BE2C (cell line): ENCODE measurements at regions not wholly inside any gene's neighbourhood (a gene's known extent, or its start where the extent isn't known, plus 50 kb on each side); places are given as distances from the start of the nearest gene placed in this dataset.

ENCODE experiments used
- DNase-seq: peaks from one replicate; pipeline ENCODE4 v3.0.0-alpha.2; 2020
- H3K27me3 ChIP-seq: fragments of 250-450 bp; sonication (Bioruptor Pico); 2 replicates; pipeline ENCODE4 v1.5.1; 2020; ENCODE audit warnings: mild to moderate bottlenecking
- H3K36me3 ChIP-seq: fragments of 250-450 bp; sonication (Bioruptor Pico); 2 replicates; pipeline ENCODE4 v1.5.1; 2020; ENCODE audit warnings: mild to moderate bottlenecking
- H3K4me1 ChIP-seq: fragments of 250-450 bp; sonication (Bioruptor Pico); 2 replicates; pipeline ENCODE4 v1.5.1; 2020
- H3K4me3 ChIP-seq: 2 replicates; pipeline ENCODE4 v1.5.1; 2011; ENCODE audit warnings: low read depth, low read length
- H3K9me3 ChIP-seq: fragments of 250-450 bp; sonication (Bioruptor Pico); 2 replicates; pipeline ENCODE4 v1.5.1; 2020
- CTCF ChIP-seq: IDR thresholded peaks from 2 replicates; pipeline ENCODE4 v1.5.1; 2012; ENCODE audit warnings: mild to moderate bottlenecking, low read depth, low read length

GRCh38 chr13:83702021-83702420, 180.3 kb downstream of the SLITRK1 start:
- no peaks in the 10 kb centered on the region for H3K27me3 ChIP-seq
- no peaks in the 10 kb centered on the region for H3K4me1 ChIP-seq
- H3K4me3 ChIP-seq, result no peak overlapping the region
- DNase-seq, result no peak
- TF ChIP-seq CTCF, result no peak
- H3K36me3 ChIP-seq, result no peaks in the 10 kb centered on the region
- H3K9me3 ChIP-seq, result no peaks in the 10 kb centered on the region

DNA sequence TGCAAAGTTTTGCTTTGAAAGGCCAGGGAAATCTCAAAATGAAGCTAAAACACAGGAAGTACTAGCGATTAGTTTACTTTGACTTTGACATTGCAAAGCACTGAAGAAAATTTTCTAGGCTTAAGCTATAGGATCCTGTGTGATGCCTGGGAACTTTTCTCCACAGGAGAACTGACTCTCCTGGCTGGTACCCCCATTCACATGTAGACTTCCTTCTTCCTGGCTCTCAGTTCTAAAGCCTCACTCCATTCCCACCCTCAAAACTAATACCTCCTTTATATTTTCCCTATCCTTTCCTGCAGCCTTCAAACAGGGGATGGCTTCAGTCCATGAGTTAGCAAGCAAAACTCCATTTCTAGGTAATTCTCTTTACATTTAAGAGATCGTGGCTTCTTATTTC, 189.5 kb downstream of the SLITRK1 start:
- Histone ChIP-seq H3K4me1 (no peaks in the 10 kb centered on the region), H3K4me3 (no peak overlapping the region), H3K9me3 (no peaks in the 10 kb centered on the region), H3K36me3 (no peaks in the 10 kb centered on the region), H3K27me3 (no peaks in the 10 kb centered on the region)
- no peak for DNase-seq
- TF ChIP-seq CTCF, result no peak

- TF ChIP-seq CTCF, result no peak
- H3K9me3 ChIP-seq, result no peaks in the 10 kb centered on the region
- no peak overlapping the region for H3K4me3 ChIP-seq
- H3K36me3 ChIP-seq, result no peaks in the 10 kb centered on the region
- no peaks in the 10 kb centered on the region for H3K4me1 ChIP-seq
- no peaks in the 10 kb centered on the region for H3K27me3 ChIP-seq
- DNase-seq, result no peak
Measured at GRCh38 chr13:83691966-83692365, 190.3 kb downstream of the SLITRK1 start.

DNA sequence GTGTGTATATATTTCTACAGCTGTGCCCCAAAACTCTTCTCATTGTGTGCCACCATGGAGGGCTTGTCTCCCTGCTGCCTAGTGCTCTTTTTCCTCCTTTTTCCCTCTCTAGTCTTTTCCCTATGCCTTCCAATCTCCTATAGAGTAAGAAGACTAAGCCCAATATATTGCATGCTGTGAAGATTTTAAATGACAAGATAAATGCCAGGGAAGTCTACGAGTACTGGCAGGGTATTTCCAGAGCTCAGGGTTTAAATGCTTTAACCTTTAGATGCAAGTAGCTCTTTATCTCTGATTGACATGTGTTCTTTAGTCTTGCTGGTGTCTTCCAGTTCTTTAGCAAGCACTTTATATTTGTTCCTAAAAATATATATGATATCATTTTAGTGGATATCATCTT, 200.7 kb downstream of the SLITRK1 start:
- H3K27me3 ChIP-seq, result no peaks in the 10 kb centered on the region
- no peaks in the 10 kb centered on the region for H3K9me3 ChIP-seq
- H3K36me3 ChIP-seq, result no peaks in the 10 kb centered on the region
- no peak for DNase-seq
- no peak for TF ChIP-seq CTCF
- no peak overlapping the region for H3K4me3 ChIP-seq
- no peaks in the 10 kb centered on the region for H3K4me1 ChIP-seq

DNA sequence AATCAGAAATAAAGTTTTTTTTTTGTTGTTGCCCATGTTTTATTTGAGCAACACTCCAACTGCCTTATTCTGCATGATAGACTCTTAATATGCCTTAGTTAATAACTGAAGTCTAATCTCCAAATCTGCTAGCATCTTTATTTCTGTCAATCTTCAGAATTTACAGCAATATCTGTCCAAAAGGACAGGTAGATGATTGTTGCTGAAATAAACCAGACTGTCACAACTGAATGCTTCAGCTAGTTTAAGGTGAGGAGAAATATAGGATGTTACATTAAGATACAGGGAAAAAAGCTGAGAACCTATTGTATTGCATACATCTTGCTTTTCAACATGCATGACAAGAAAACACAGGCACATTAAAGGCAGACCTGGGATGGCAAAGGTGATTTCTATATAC, 204.3 kb downstream of the SLITRK1 start:
- no peak for TF ChIP-seq CTCF
- H3K9me3 ChIP-seq, result no peaks in the 10 kb centered on the region
- no peak overlapping the region for H3K4me3 ChIP-seq
- H3K4me1 ChIP-seq, result no peaks in the 10 kb centered on the region
- no peak for DNase-seq
- H3K36me3 ChIP-seq, result no peaks in the 10 kb centered on the region
- no peaks in the 10 kb centered on the region for H3K27me3 ChIP-seq

GRCh38 chr13:83672612-83673011, 209.7 kb downstream of the SLITRK1 start:
- H3K27me3 ChIP-seq, result no peaks in the 10 kb centered on the region
- TF ChIP-seq CTCF, result no peak
- H3K36me3 ChIP-seq, result no peaks in the 10 kb centered on the region
- no peaks in the 10 kb centered on the region for H3K9me3 ChIP-seq
- H3K4me3 ChIP-seq, result no peak overlapping the region
- H3K4me1 ChIP-seq, result no peaks in the 10 kb centered on the region
- DNase-seq, result no peak
